ENCODE measurements at regions not wholly inside any gene's neighbourhood (a gene's known extent, or its start where the extent isn't known, plus 50 kb on each side); places are given as distances from the start of the nearest gene placed in this dataset.

GRCh38 chr15:26023231-26023630 is 160.1 kb upstream of the ATP10A start:
- DNase-seq (no peak), ATAC-seq (ENCODE audit: low read depth) (no peak)
- H3K27me3 Mint-ChIP-seq = peaks cover 8% of the 10 kb centered on the region
- Histone ChIP-seq H3K36me3 (replicated peaks in 1 of 2; ENCODE audit: control extremely low read depth in 1 of 2, control insufficient read depth in 1 of 2, extremely low read depth in 1 of 2, insufficient read depth in 2 of 2, low read length in 1 of 2) (no peaks in the 10 kb centered on the region), H3K4me3 (ENCODE audit: control extremely low read depth in 1 of 5, extremely low read depth in 1 of 5, insufficient read depth in 1 of 5, low read depth in 2 of 5, low read length in 4 of 5) (no peak overlapping the region), H3K27ac (ENCODE audit: low read length in 2 of 2) (no peak overlapping the region), H3K27me3 (replicated peaks in 1 of 4; ENCODE audit: control extremely low read depth in 1 of 4, control insufficient read depth in 3 of 4, insufficient read depth in 4 of 4, low read length in 3 of 4) (peaks cover 0 to 5% (median 0%) of the 10 kb centered on the region in 4 experiments), H3K4me1 (ENCODE audit: control insufficient read depth in 2 of 2, insufficient read depth in 2 of 2, low read length in 2 of 2) (no peaks in the 10 kb centered on the region), H2AFZ (ENCODE audit: insufficient read depth, low read depth, low read length, poor library complexity, severe bottlenecking) (no peak overlapping the region), H3K9ac (ENCODE audit: low read length) (no peak overlapping the region), H3K9me3 (ENCODE audit: control extremely low read depth in 1 of 3, control insufficient read depth in 2 of 3, insufficient read depth in 1 of 3, low read length in 2 of 3) (peaks cover 0 to 3% (median 0%) of the 10 kb centered on the region in 3 donors), H4K20me1 (ENCODE audit: control insufficient read depth, insufficient read depth, low read length, poor library complexity, severe bottlenecking) (no peaks in the 10 kb centered on the region), H3K4me2 (replicated peaks; ENCODE audit: low read depth, low read length, poor library complexity, severe bottlenecking) (no peak overlapping the region), H3K79me2 (ENCODE audit: control insufficient read depth, insufficient read depth, low read length) (no peaks in the 10 kb centered on the region)
- ChIA-PET POLR2A (no interaction called here), CTCF (no interaction called here)
- TF ChIP-seq CTCF (IDR thresholded peaks at IDR 0.05) (no peak), EZH2 (IDR thresholded peaks at IDR 0.05; ENCODE audit: borderline replicate concordance, insufficient read depth, low read depth, low read length, poor library complexity, severe bottlenecking) (no peak)
- no peak overlapping the region for H3K27ac Mint-ChIP-seq
- intact Hi-C loops (cut with micrococcal nuclease) = no loop called here
- WGBS (ENCODE audit: insufficient coverage) = 90% methylated on average over 6 of the region's 10 CpGs
- H3K4me1 Mint-ChIP-seq = peaks cover 2% of the 10 kb centered on the region
- H3K4me3 Mint-ChIP-seq = no peak overlapping the region
- H3K9me3 Mint-ChIP-seq (ENCODE audit: insufficient read depth) = no peaks in the 10 kb centered on the region

- no peak overlapping the region for H3K9ac ChIP-seq (ENCODE audit: low read length)
- H3K27me3 ChIP-seq (replicated peaks in 1 of 4; ENCODE audit: control extremely low read depth in 1 of 4, control insufficient read depth in 3 of 4, insufficient read depth in 4 of 4, low read length in 3 of 4) = peaks cover 0 to 5% (median 0%) of the 10 kb centered on the region in 4 experiments
- H3K4me3 ChIP-seq (ENCODE audit: control extremely low read depth in 1 of 5, extremely low read depth in 1 of 5, insufficient read depth in 1 of 5, low read depth in 2 of 5, low read length in 4 of 5) = no peak overlapping the region
- intact Hi-C loops (cut with micrococcal nuclease) = no loop called here
- no peaks in the 10 kb centered on the region for H3K4me1 ChIP-seq (ENCODE audit: control insufficient read depth in 2 of 2, insufficient read depth in 2 of 2, low read length in 2 of 2)
- ATAC-seq (ENCODE audit: low read depth) (no peak), DNase-seq (no peak)
- no peak overlapping the region for H2AFZ ChIP-seq (ENCODE audit: insufficient read depth, low read depth, low read length, poor library complexity, severe bottlenecking)
- Mint-ChIP-seq H3K4me3 (no peak overlapping the region), H3K27ac (no peak overlapping the region), H3K27me3 (peaks cover 8% of the 10 kb centered on the region), H3K9me3 (ENCODE audit: insufficient read depth) (no peaks in the 10 kb centered on the region), H3K4me1 (peaks cover 2% of the 10 kb centered on the region)
- ChIA-PET CTCF (interaction anchor here (0.6 kb wide), 1 partner anchor 25 kb away, joined by 3 read pairs; no protein-coding TSS in a partner anchor), POLR2A (no interaction called here)
- H3K79me2 ChIP-seq (ENCODE audit: control insufficient read depth, insufficient read depth, low read length) = no peaks in the 10 kb centered on the region
- peaks cover 0 to 6% (median 0%) of the 10 kb centered on the region in 3 donors for H3K9me3 ChIP-seq (ENCODE audit: control extremely low read depth in 1 of 3, control insufficient read depth in 2 of 3, insufficient read depth in 1 of 3, low read length in 2 of 3)
- no peaks in the 10 kb centered on the region for H3K36me3 ChIP-seq (replicated peaks in 1 of 2; ENCODE audit: control extremely low read depth in 1 of 2, control insufficient read depth in 1 of 2, extremely low read depth in 1 of 2, insufficient read depth in 2 of 2, low read length in 1 of 2)
- H3K4me2 ChIP-seq (replicated peaks; ENCODE audit: low read depth, low read length, poor library complexity, severe bottlenecking) = no peak overlapping the region
- no peaks in the 10 kb centered on the region for H4K20me1 ChIP-seq (ENCODE audit: control insufficient read depth, insufficient read depth, low read length, poor library complexity, severe bottlenecking)
- no peak overlapping the region for H3K27ac ChIP-seq (ENCODE audit: low read length in 2 of 2)
- TF ChIP-seq EZH2 (IDR thresholded peaks at IDR 0.05; ENCODE audit: borderline replicate concordance, insufficient read depth, low read depth, low read length, poor library complexity, severe bottlenecking) = no peak
- no peak for TF ChIP-seq CTCF (IDR thresholded peaks at IDR 0.05)
- WGBS (ENCODE audit: insufficient coverage) = 95% methylated on average over 8 of the region's 8 CpGs
Measured at GRCh38 chr15:26020871-26021270, 157.7 kb upstream of the ATP10A start.
